ENCODE measurements at regions not wholly inside any gene's neighbourhood (a gene's known extent, or its start where the extent isn't known, plus 50 kb on each side); places are given as distances from the start of the nearest gene placed in this dataset.

GRCh38 chr14:103206023-103206481 lies 82.8 kb downstream of the TNFAIP2 start:
- no peak overlapping the region for H3K27ac ChIP-seq
- DNase-seq (ENCODE audit: low read depth, low spot score) = no peak

- no peak for DNase-seq (ENCODE audit: low read depth, low spot score)
- no peak overlapping the region for H3K27ac ChIP-seq
Observed at GRCh38 chr14:103206836-103207387, 83.7 kb downstream of the TNFAIP2 start.

- H3K27ac ChIP-seq = no peak overlapping the region
Observed at GRCh38 chr14:103207388-103208072, 84.3 kb downstream of the TNFAIP2 start.

GRCh38 chr14:103209054-103209453 lies 85.8 kb downstream of the TNFAIP2 start:
- no peak for DNase-seq (ENCODE audit: low read depth, low spot score)
- H3K27ac ChIP-seq = no peak overlapping the region

More at GRCh38 chr14:103207388-103208072, 84.3 kb downstream of the TNFAIP2 start:
- DNase-seq (ENCODE audit: low read depth, low spot score) = no peak

GRCh38 chr14:103209506-103209905 lies 86.2 kb downstream of the TNFAIP2 start:
- no peak overlapping the region for H3K27ac ChIP-seq
- DNase-seq (ENCODE audit: low read depth, low spot score) = no peak

- DNase-seq (ENCODE audit: low read depth, low spot score) = no peak
- no peak overlapping the region for H3K27ac ChIP-seq
Observed at GRCh38 chr14:103213331-103213730, 90.1 kb downstream of the TNFAIP2 start.

- no peak for DNase-seq (ENCODE audit: low read depth, low spot score)
- no peak overlapping the region for H3K27ac ChIP-seq
Observed at GRCh38 chr14:103214461-103214958, 91.2 kb downstream of the TNFAIP2 start.

GRCh38 chr14:103216399-103216798 lies 93.1 kb downstream of the TNFAIP2 start:
- DNase-seq (ENCODE audit: low read depth, low spot score) = no peak
- H3K27ac ChIP-seq = no peak overlapping the region

DNA sequence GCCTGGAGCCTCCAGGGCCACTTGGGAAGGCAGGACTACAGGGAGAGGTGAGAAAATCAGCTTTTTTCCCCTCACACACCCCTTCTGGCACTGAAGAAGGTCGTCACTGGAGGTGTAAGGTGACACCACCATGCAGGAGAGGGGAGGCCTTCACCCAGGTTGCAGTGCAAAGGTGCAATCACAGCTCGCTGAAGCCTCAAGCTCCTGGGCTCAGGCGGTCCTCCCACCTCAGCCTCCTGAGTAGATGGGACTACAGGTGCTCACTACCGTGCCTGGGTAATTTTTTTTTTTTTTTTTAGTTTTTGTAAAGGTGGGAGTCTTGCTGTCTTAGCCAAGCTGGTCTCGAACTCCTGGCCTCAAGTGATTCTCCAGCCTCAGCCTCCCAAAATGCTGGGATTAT lies 93.6 kb downstream of the TNFAIP2 start:
- no peak for DNase-seq (ENCODE audit: low read depth, low spot score)
- H3K27ac ChIP-seq = no peak overlapping the region

DNA sequence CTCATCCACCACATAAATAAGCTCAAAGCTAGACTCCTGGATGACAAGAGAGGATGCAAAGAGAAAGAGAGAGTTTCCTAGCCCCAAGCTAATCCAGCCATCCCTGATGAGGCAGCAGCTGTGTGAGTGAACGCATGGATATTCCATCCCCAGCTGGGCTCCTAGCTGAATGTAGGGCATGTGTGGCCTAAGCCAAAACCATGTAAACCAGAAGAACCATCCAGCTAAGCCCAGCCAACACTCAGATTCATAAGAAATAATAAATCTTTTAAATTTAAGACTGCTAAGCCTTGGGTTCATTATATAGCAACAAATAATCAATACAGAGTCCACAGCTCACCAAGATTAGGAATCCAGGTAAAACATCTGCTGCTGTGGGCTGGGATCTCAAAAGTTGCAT lies 94.3 kb downstream of the TNFAIP2 start:
- H3K27ac ChIP-seq = no peak overlapping the region
- no peak for DNase-seq (ENCODE audit: low read depth, low spot score)

GRCh38 chr14:103220134-103220981 lies 97.1 kb downstream of the TNFAIP2 start:
- no peak for DNase-seq (ENCODE audit: low read depth, low spot score)
- H3K27ac ChIP-seq = no peak overlapping the region

DNA sequence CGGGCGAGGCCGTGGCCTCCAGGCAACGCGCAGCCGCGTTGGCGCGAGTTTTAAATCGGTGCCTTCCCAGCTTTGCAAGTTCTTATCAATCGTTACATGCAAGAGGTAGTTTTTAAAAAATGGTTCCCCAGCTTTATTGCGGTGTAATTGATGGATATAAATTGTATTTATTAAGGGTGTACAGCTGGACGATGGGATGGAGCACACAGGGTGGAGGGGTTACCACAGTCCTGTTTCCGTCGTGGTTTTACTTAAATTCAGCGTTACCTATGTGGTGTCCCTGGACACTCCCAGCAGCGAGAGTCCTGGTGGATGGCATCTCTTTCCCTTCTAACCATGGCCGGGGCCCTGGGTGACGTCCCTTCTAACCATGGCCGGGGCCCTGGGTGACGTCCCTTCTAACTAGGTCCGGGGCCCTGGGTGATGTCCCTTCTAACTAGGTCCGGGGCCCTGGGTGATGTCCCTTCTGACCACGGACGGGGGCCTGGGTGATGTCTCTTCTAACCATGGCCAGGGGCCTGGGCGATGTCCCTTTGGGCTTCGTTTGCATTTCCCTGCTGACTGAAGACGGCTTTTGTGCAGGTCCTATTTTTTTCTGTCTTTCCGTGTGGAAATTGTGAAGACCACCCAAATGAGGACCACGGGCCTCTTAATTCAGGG lies 97.9 kb downstream of the TNFAIP2 start:
- no peak for DNase-seq (ENCODE audit: low read depth, low spot score)
- no peak overlapping the region for H3K27ac ChIP-seq

DNA sequence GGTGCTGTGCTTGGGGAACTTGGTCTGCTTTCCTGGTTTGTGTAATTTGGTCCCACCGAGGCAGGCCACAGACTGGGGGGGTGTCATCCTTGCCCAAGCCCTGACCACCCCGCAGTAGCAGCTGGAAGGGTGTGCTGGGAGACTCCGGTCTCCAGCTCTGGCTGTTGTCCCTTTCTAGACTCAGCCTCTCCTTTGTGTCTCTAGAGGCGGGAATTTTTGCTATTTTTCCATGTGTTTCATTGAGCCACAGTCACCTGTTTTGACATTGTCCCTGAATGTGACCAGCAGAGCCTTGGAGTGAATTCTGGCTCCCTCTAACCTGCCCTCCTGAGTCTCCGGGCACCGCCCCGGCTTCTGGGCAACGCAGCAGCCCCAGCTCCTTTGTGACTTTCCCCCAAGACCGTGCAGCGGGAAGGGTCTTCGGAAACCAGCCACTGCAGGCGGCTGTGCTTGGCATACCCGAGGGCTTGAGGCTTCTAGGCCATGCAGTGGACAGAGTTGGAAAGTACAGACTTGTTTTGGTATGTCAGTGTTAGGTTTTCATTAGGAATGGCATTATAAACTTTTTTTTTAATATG lies 98.6 kb downstream of the TNFAIP2 start:
- DNase-seq (ENCODE audit: low read depth, low spot score) = no peak
- H3K27ac ChIP-seq = no peak overlapping the region

DNA sequence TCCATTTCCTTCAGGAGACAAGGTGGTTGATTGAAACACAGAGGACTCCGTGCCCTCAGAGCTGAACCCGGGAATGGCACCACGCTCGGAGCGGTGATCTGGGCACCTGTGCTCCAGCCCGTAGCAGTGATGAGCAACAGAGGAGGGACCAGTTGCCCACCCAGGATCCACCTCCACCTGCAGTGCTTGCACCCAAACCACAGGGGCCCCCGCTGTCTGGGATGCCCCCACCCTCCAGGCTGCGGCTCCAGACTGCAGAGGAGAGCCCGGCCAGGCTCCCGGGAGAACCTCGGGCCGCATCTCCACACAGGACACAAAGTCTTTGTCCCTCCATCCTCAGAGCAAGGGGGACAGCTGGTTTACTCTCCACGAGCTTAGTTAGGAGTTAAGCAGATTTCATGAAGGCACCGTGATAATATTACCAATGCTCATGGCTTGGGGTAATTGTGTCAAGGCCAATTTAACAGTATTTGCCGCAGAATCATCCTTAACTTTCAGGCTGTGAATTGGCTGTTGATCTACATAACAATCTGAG lies 100.6 kb downstream of the TNFAIP2 start:
- H3K27ac ChIP-seq = no peak overlapping the region
- DNase-seq (ENCODE audit: low read depth, low spot score) = no peak

DNA sequence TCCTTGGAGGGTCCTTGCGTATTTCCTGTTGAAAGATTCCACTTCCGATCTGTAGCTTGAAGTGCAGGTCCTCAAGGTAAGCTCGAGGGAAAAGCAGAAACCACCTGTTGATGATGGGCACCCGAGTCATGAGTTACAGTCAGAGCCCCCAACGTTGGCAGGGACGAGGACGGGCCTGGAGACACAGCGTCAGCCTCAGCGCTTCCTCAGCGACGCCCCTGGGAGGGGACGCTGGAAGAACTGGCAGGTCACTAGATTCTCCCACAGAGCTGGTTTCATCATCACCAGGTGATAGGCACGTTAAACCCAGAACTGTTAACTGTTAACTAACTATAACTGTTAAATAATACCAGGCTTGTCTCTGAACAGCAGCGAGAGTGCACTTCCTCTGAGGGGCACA lies 101.8 kb downstream of the TNFAIP2 start:
- no peak overlapping the region for H3K27ac ChIP-seq
- DNase-seq (ENCODE audit: low read depth, low spot score) = no peak

GRCh38 chr14:103225476-103225875 lies 102.2 kb downstream of the TNFAIP2 start:
- no peak overlapping the region for H3K27ac ChIP-seq
- no peak for DNase-seq (ENCODE audit: low read depth, low spot score)

- no peak for DNase-seq (ENCODE audit: low read depth, low spot score)
- no peak overlapping the region for H3K27ac ChIP-seq
Observed at GRCh38 chr14:103227094-103227768, 104.0 kb downstream of the TNFAIP2 start.

DNA sequence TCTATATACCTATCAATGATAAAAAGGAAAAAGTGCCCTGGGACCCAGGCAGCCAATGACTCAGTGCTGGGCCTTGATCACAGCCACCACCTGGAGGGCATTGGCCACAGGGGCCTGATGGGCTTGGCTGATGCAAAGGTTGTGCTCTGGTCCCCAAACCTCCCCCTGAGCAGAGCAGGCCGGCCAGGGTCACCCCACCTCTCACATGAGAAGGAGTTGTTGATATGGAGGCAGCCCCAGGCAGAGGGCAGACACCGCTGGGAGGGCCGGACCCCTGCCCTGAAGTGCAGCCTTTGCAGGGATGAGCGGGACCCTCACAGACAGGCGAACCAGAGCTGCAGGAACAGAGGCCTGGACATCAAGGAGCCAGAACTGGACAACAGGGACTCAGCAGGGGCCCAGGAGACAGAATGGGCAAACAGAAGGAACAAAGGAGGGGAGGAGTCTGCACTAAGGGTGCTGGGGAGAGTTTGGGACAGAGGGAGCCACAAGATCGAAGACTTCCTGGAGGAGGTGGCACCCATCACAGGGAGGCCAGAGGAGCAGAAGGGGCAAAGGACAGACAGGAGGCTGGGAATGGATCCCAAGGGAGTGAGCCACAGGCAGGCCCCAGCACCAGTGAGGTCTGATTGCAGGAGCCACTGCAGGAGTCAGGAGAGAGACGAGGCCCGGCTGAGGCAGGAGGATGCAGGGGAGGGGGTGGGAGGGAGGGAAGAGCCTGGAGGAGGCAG lies 105.0 kb downstream of the TNFAIP2 start:
- no peak overlapping the region for H3K27ac ChIP-seq
- no peak for DNase-seq (ENCODE audit: low read depth, low spot score)

- DNase-seq (ENCODE audit: low read depth, low spot score) = no peak
- H3K27ac ChIP-seq = no peak overlapping the region
Observed at GRCh38 chr14:103228866-103229265, 105.2 kb upstream of the EIF5 start.
